OCI-LY1 (cell line): ENCODE measurements at regions not wholly inside any gene's neighbourhood (a gene's known extent, or its start where the extent isn't known, plus 50 kb on each side); places are given as distances from the start of the nearest gene placed in this dataset.

ENCODE experiments used
- H2AFZ ChIP-seq: fragments of 200-600 bp; sonication (generic), shearing (Covaris generic); 2 replicates; pipeline ENCODE4 v1.6.0; 2014; ENCODE audit warnings: antibody characterized with exemption, mild to moderate bottlenecking, low read length
- H3F3A ChIP-seq: fragments of 200-600 bp; sonication (generic), shearing (Covaris generic); 2 replicates; pipeline ENCODE4 v1.6.0; 2014; ENCODE audit warnings: mild to moderate bottlenecking, antibody characterized with exemption, low read length, moderate library complexity; ENCODE audit not compliant: insufficient read depth
- H3K27ac ChIP-seq: fragments of 200-600 bp; sonication (generic); 2 replicates; pipeline ENCODE4 v1.5.1; 2014; ENCODE audit warnings: low read length, mixed run types, mild to moderate bottlenecking, low read depth; ENCODE audit not compliant: poor library complexity, severe bottlenecking
- H3K27me3 ChIP-seq: fragments of 200-600 bp; sonication (generic); 2 replicates; pipeline ENCODE4 v1.6.0; 2014; ENCODE audit warnings: antibody characterized with exemption, mild to moderate bottlenecking, low read length, moderate library complexity; ENCODE audit not compliant: insufficient read depth
- H3K36me3 ChIP-seq: fragments of 200-600 bp; sonication (generic); 2 replicates; pipeline ENCODE4 v1.6.1; 2014; ENCODE audit warnings: mild to moderate bottlenecking, antibody characterized with exemption, low read length, moderate library complexity, mixed read lengths; ENCODE audit not compliant: insufficient read depth
- H3K4me1 ChIP-seq: fragments of 200-600 bp; sonication (generic); 2 replicates; pipeline ENCODE4 v1.5.1; 2014; ENCODE audit warnings: mild to moderate bottlenecking, low read length, moderate library complexity; ENCODE audit not compliant: insufficient read depth, severe bottlenecking
- H3K4me2 ChIP-seq: fragments of 200-600 bp; sonication (generic), shearing (Covaris generic); 2 replicates; pipeline ENCODE4 v1.6.1; 2014; ENCODE audit warnings: low read length
- H3K4me3 ChIP-seq: fragments of 200-600 bp; sonication (generic); 2 replicates; pipeline ENCODE4 v1.5.1; 2014; ENCODE audit warnings: low read length, low read depth, mild to moderate bottlenecking, mixed read lengths; ENCODE audit not compliant: poor library complexity, severe bottlenecking
- H3K79me2 ChIP-seq: fragments of 200-600 bp; shearing (Covaris generic); 2 replicates; pipeline ENCODE4 v1.6.1; 2016; ENCODE audit warnings: mixed run types, low read length, mixed read lengths; ENCODE audit not compliant: insufficient read depth
- H3K9ac ChIP-seq: fragments of 200-600 bp; sonication (generic), shearing (Covaris generic); 2 replicates; pipeline ENCODE4 v1.6.1; 2014; ENCODE audit warnings: mild to moderate bottlenecking, low read length, mixed read lengths
- H3K9me2 ChIP-seq: fragments of 200-600 bp; sonication (generic), shearing (Covaris generic); 2 replicates; pipeline ENCODE4 v1.6.1; 2014; ENCODE audit warnings: low read depth, mild to moderate bottlenecking, low read length, mixed read lengths
- H3K9me3 ChIP-seq: fragments of 200-600 bp; shearing (Covaris generic); 2 replicates; pipeline ENCODE4 v1.6.1; 2014; ENCODE audit warnings: low read length, mixed read lengths
- H4K20me1 ChIP-seq: fragments of 200-600 bp; sonication (generic), shearing (Covaris generic); 2 replicates; pipeline ENCODE4 v1.6.0; 2016; ENCODE audit warnings: mild to moderate bottlenecking, low read length; ENCODE audit not compliant: insufficient read depth
- CTCF ChIP-seq: fragments of 200-600 bp; sonication (generic), shearing (Covaris generic); IDR thresholded peaks from 2 replicates; pipeline ENCODE4 v1.5.1; 2017; ENCODE audit warnings: mild to moderate bottlenecking, antibody characterized with exemption, low read length, moderate library complexity, mixed read lengths
- EZH2 ChIP-seq: fragments of 200-600 bp; sonication (generic), shearing (Covaris generic); IDR thresholded peaks from 2 replicates; pipeline ENCODE4 v1.8.0; 2017; ENCODE audit warnings: borderline replicate concordance, mixed run types, mild to moderate bottlenecking, antibody characterized with exemption, low read length, moderate library complexity, mixed read lengths

- Histone ChIP-seq H2AFZ (no peak overlapping the region), H3K79me2 (no peaks in the 10 kb centered on the region), H3K27ac (no peak overlapping the region), H3K4me2 (no peak overlapping the region), H3K4me1 (no peaks in the 10 kb centered on the region), H3F3A (no peaks in the 10 kb centered on the region), H3K27me3 (no peaks in the 10 kb centered on the region), H3K36me3 (no peaks in the 10 kb centered on the region), H3K9ac (no peak overlapping the region), H4K20me1 (no peaks in the 10 kb centered on the region), H3K4me3 (no peak overlapping the region), H3K9me3 (no peaks in the 10 kb centered on the region), H3K9me2 (no peaks in the 10 kb centered on the region)
- no peak for TF ChIP-seq CTCF
- no peak for TF ChIP-seq EZH2
Measured at GRCh38 chr2:14219306-14219705, 413.2 kb upstream of the LRATD1 start.

DNA sequence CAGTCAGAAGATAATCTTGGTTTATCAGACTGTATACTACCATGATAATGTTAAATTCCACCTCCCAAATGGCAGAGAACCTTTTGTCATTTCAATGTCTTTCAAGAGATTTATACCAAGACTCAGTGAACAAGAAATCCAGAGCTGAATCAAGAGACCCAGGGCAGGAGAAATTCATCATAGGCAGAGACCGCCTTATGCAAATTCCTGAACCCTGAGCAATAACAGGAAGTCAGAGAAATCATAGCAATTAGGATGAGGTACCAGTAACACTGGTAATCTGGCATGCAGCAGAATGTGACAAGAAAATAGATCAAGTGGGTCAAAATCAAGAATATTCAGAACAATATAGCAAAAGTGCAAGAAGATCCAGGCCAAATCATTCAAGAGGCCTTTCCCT is 412.4 kb upstream of the LRATD1 start:
- TF ChIP-seq CTCF: no peak
- Histone ChIP-seq H3K79me2 (no peaks in the 10 kb centered on the region), H3K9me3 (no peaks in the 10 kb centered on the region), H3F3A (no peaks in the 10 kb centered on the region), H2AFZ (no peak overlapping the region), H3K27ac (no peak overlapping the region), H3K4me3 (no peak overlapping the region), H3K4me1 (no peaks in the 10 kb centered on the region), H3K4me2 (no peak overlapping the region), H3K27me3 (no peaks in the 10 kb centered on the region), H4K20me1 (no peaks in the 10 kb centered on the region), H3K36me3 (no peaks in the 10 kb centered on the region), H3K9me2 (no peaks in the 10 kb centered on the region), H3K9ac (no peak overlapping the region)

DNA sequence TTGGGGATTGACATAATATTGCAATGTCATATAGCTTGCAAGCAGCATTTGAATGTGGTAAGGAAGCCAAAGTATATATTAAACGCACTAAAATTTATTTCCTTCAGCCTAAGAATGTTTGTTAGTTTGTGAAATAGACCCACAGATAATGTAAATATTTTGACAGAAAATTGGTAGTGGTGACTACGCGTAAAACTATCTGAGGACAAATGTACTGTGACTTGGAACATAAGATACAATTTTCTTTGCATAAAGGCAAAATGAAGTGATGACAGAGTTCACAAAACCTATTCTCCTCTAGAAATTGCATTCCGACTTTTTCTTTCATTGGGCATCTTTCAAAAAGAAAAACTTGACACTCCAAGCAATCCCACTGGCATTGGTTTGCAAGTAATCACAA is 411.1 kb upstream of the LRATD1 start:
- Histone ChIP-seq H3K9me2 (no peaks in the 10 kb centered on the region), H2AFZ (no peak overlapping the region), H3K9me3 (no peaks in the 10 kb centered on the region), H3F3A (no peaks in the 10 kb centered on the region), H3K79me2 (no peaks in the 10 kb centered on the region), H3K9ac (no peak overlapping the region), H3K4me2 (no peak overlapping the region), H3K4me1 (no peaks in the 10 kb centered on the region), H3K27me3 (no peaks in the 10 kb centered on the region), H3K36me3 (no peaks in the 10 kb centered on the region), H3K27ac (no peak overlapping the region), H4K20me1 (no peaks in the 10 kb centered on the region), H3K4me3 (no peak overlapping the region)
- TF ChIP-seq CTCF (no peak), EZH2 (no peak)
